ENCODE measurements at regions not wholly inside any gene's neighbourhood (a gene's known extent, or its start where the extent isn't known, plus 50 kb on each side); places are given as distances from the start of the nearest gene placed in this dataset.

DNA sequence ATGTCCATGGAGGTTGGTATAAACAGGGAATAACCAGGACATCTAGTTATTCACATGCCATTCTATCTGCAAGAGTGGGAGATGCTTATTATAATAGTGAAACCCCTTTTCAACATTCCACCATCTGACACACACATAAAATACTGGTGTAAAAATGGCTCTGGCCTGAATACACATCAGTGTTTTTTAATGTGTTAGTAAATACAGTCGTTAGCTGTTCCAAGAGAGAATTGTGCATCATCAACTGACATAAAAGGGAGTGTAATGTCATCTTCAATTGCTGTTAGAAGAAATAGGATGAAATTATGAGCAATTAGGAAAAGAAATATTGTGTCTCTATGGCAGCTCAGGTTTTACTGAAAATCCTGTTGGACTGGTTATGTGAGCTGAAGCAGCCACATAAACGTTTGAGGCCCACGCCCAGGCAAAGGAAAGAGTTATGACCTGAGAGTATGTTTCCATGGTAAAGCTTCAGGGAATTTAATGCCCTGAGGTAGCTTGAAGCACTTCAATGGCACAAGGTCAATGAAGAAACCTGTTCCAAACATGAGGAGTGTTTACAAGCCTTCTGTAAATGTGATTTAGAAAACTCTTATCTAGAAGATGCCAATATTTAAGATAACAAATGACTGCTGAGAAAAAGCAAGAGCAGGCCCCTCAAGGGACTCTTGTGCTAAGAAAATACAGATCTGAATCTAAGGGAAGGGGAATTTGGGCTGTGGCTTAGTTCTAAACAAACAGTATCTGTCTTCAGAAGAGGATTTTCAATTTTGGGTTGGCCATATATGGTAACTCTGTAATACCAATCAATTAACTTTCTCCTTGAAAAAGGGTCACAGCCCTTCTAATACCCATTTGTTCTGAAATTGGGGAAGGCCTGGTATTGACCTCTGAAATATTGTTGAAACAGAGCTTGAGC, 384.3 kb downstream of the SEC16B start:
- Histone ChIP-seq H4K20me1 (ENCODE audit: low read depth) (no peaks in the 10 kb centered on the region), H3F3A (ENCODE audit: low read depth) (no peaks in the 10 kb centered on the region), H3K36me3 (no peaks in the 10 kb centered on the region), H3K9ac (no peak overlapping the region), H3K27me3 (no peaks in the 10 kb centered on the region), H3K79me2 (ENCODE audit: low read depth) (no peaks in the 10 kb centered on the region), H3K4me3 (no peak overlapping the region), H3K27ac (no peak overlapping the region), H3K4me1 (no peaks in the 10 kb centered on the region), H2AFZ (replicated peaks) (no peak overlapping the region), H3K9me3 (ENCODE audit: low read depth) (no peaks in the 10 kb centered on the region), H3K4me2 (no peak overlapping the region)
- no peaks in the 10 kb centered on the region for H3K27me3 Mint-ChIP-seq (ENCODE audit: insufficient read depth, low read depth)
- H3K27ac Mint-ChIP-seq, result no peak overlapping the region
- H3K4me1 Mint-ChIP-seq, result peaks cover 2% of the 10 kb centered on the region
- H3K4me3 Mint-ChIP-seq, result no peak overlapping the region
- H3K9me3 Mint-ChIP-seq, result no peaks in the 10 kb centered on the region
- H3K36me3 Mint-ChIP-seq, result no peaks in the 10 kb centered on the region
- no peak for DNase-seq (ENCODE audit: low spot score)
- TF ChIP-seq EZH2 (IDR thresholded peaks at IDR 0.05) (no peak), EZH2phosphoT487 (IDR thresholded peaks at IDR 0.05) (no peak)
- TF ChIP-seq, protein P1, sequence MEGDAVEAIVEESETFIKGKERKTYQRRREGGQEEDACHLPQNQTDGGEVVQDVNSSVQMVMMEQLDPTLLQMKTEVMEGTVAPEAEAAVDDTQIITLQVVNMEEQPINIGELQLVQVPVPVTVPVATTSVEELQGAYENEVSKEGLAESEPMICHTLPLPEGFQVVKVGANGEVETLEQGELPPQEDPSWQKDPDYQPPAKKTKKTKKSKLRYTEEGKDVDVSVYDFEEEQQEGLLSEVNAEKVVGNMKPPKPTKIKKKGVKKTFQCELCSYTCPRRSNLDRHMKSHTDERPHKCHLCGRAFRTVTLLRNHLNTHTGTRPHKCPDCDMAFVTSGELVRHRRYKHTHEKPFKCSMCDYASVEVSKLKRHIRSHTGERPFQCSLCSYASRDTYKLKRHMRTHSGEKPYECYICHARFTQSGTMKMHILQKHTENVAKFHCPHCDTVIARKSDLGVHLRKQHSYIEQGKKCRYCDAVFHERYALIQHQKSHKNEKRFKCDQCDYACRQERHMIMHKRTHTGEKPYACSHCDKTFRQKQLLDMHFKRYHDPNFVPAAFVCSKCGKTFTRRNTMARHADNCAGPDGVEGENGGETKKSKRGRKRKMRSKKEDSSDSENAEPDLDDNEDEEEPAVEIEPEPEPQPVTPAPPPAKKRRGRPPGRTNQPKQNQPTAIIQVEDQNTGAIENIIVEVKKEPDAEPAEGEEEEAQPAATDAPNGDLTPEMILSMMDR (IDR thresholded peaks at IDR 0.05), result no peak

DNA sequence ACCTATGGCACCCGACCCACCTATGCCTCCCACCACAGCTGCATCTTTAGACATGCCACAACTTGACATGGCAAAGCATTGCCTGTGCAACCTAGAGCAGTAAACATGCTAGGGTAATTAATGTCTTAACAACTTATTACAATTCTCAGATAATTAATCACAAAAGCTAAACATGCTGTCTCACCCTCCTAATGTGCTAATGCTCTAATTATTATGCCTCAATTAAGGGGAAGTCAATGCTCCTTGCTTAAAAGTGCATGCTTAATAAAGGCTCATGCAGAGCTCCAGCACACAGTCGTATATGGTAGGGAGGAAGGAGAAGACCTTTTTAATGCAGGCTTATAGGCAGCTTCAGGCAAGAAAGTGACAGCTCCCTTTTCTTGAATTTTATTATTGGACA, 396.0 kb downstream of the SEC16B start:
- Histone ChIP-seq H3K4me2 (no peak overlapping the region), H3K9ac (no peak overlapping the region), H3K36me3 (no peaks in the 10 kb centered on the region), H3K27me3 (no peaks in the 10 kb centered on the region), H3F3A (ENCODE audit: low read depth) (peaks cover under 1% of the 10 kb centered on the region), H2AFZ (replicated peaks) (no peak overlapping the region), H3K9me3 (ENCODE audit: low read depth) (no peaks in the 10 kb centered on the region), H3K4me3 (no peak overlapping the region), H3K79me2 (ENCODE audit: low read depth) (no peaks in the 10 kb centered on the region), H3K27ac (no peak overlapping the region), H3K4me1 (no peaks in the 10 kb centered on the region), H4K20me1 (ENCODE audit: low read depth) (no peaks in the 10 kb centered on the region)
- no peaks in the 10 kb centered on the region for H3K27me3 Mint-ChIP-seq (ENCODE audit: insufficient read depth, low read depth)
- TF ChIP-seq EZH2phosphoT487 (IDR thresholded peaks at IDR 0.05), result no peak
- TF ChIP-seq EZH2 (IDR thresholded peaks at IDR 0.05), result no peak
- TF ChIP-seq, protein P1 (IDR thresholded peaks at IDR 0.05), result no peak
- H3K4me1 Mint-ChIP-seq, result no peaks in the 10 kb centered on the region
- H3K36me3 Mint-ChIP-seq, result no peaks in the 10 kb centered on the region
- H3K9me3 Mint-ChIP-seq, result no peaks in the 10 kb centered on the region
- H3K4me3 Mint-ChIP-seq, result no peak overlapping the region
- no peak overlapping the region for H3K27ac Mint-ChIP-seq
- no peak for DNase-seq (ENCODE audit: low spot score)

DNA sequence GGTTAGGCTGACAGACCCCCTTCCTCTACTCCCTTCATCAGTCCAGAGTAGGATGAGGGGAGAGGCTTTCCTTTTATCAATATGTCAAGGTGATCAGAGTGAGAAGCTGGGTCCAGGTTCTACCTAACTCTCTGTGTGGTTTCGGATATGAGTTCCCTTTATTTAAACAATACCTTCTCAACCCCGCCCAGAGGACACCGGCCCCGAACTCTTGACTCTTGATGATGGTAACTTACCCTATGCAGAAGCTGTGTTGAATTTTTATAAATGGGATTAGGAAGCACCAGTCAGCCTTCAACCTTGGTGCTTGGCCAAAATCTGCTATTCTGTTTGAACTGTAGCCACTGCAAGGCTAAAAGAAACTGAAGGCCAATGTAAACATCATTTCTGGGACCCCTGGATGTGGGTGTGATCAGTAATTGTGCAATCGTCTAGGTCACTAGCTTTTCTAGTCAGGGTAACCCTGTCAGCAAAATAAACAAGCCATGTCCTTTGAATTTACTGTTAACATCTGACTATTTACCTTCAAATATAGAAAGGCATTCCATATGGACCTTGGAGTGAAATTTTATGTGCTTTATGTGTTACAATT, 398.3 kb downstream of the SEC16B start:
- no peaks in the 10 kb centered on the region for H4K20me1 ChIP-seq (ENCODE audit: low read depth)
- Mint-ChIP-seq H3K27me3 (ENCODE audit: insufficient read depth, low read depth) (peaks cover 2% of the 10 kb centered on the region), H3K4me3 (no peak overlapping the region), H3K36me3 (no peaks in the 10 kb centered on the region), H3K27ac (no peak overlapping the region), H3K9me3 (no peaks in the 10 kb centered on the region), H3K4me1 (no peaks in the 10 kb centered on the region)
- TF ChIP-seq, protein P1 (IDR thresholded peaks at IDR 0.05), result no peak
- no peak for TF ChIP-seq EZH2phosphoT487 (IDR thresholded peaks at IDR 0.05)
- TF ChIP-seq EZH2 (IDR thresholded peaks at IDR 0.05), result no peak
- H3K4me1 ChIP-seq, result peaks cover 10% of the 10 kb centered on the region
- H3K4me3 ChIP-seq, result no peak overlapping the region
- no peak overlapping the region for H3K4me2 ChIP-seq
- H2AFZ ChIP-seq (replicated peaks), result no peak overlapping the region
- H3K9ac ChIP-seq, result no peak overlapping the region
- H3K9me3 ChIP-seq (ENCODE audit: low read depth), result no peaks in the 10 kb centered on the region
- H3K27ac ChIP-seq, result no peak overlapping the region
- H3F3A ChIP-seq (ENCODE audit: low read depth), result peaks cover 8% of the 10 kb centered on the region
- H3K79me2 ChIP-seq (ENCODE audit: low read depth), result no peaks in the 10 kb centered on the region
- no peak for DNase-seq (ENCODE audit: low spot score)
- H3K27me3 ChIP-seq, result no peaks in the 10 kb centered on the region
- H3K36me3 ChIP-seq, result no peaks in the 10 kb centered on the region
